Loucy (cell line): ENCODE measurements at regions not wholly inside any gene's neighbourhood (a gene's known extent, or its start where the extent isn't known, plus 50 kb on each side); places are given as distances from the start of the nearest gene placed in this dataset.

Source experiments
- H2AFZ ChIP-seq: fragments of 200-600 bp; sonication (generic); 2 replicates; pipeline ENCODE4 v1.6.0; 2016; ENCODE audit warnings: antibody characterized with exemption, mild to moderate bottlenecking, low read length, moderate library complexity
- H3F3A ChIP-seq: fragments of 200-600 bp; 2 replicates; pipeline ENCODE4 v1.6.0; 2016; ENCODE audit warnings: antibody characterized with exemption, low read depth, mild to moderate bottlenecking
- H3K27me3 ChIP-seq: fragments of 200-600 bp; sonication (generic); 2 replicates; pipeline ENCODE4 v1.6.1; 2014; ENCODE audit warnings: low read length, mild to moderate bottlenecking; ENCODE audit not compliant: insufficient read depth, poor library complexity, severe bottlenecking
- H3K36me3 ChIP-seq: fragments of 200-600 bp; sonication (generic); 2 replicates; pipeline ENCODE4 v1.6.1; 2016; ENCODE audit warnings: low read length; ENCODE audit not compliant: insufficient read depth
- H3K4me1 ChIP-seq: fragments of 200-600 bp; sonication (generic); 2 replicates; pipeline ENCODE4 v1.5.1; 2014; ENCODE audit warnings: low read length, mild to moderate bottlenecking; ENCODE audit not compliant: insufficient read depth, poor library complexity, severe bottlenecking
- H3K4me2 ChIP-seq: fragments of 200-600 bp; sonication (generic); 2 replicates; pipeline ENCODE4 v1.6.0; 2014; ENCODE audit warnings: antibody characterized with exemption, low read length, low read depth, mild to moderate bottlenecking; ENCODE audit not compliant: poor library complexity, severe bottlenecking
- H3K4me3 ChIP-seq: fragments of 200-600 bp; sonication (generic); 2 replicates; pipeline ENCODE4 v1.5.1; 2014; ENCODE audit warnings: low read length, mild to moderate bottlenecking, mixed read lengths; ENCODE audit not compliant: poor library complexity, severe bottlenecking
- H3K79me2 ChIP-seq: fragments of 200-600 bp; sonication (generic); 2 replicates; pipeline ENCODE4 v1.6.1; 2014; ENCODE audit warnings: low read length; ENCODE audit not compliant: insufficient read depth
- H3K9ac ChIP-seq: fragments of 200-600 bp; sonication (generic); 2 replicates; pipeline ENCODE4 v1.6.0; 2014; ENCODE audit warnings: mild to moderate bottlenecking, low read depth, low read length, moderate library complexity; ENCODE audit not compliant: poor library complexity, severe bottlenecking
- H3K9me2 ChIP-seq: fragments of 200-600 bp; sonication (generic); replicated peaks from 2 replicates; pipeline ENCODE4 v1.6.1; 2016; ENCODE audit warnings: low read depth, low read length, mixed read lengths
- H3K9me3 ChIP-seq: fragments of 200-600 bp; sonication (generic); 2 replicates; pipeline ENCODE4 v1.6.1; 2014; ENCODE audit warnings: mild to moderate bottlenecking, antibody characterized with exemption, low read length, low read depth; ENCODE audit not compliant: insufficient read depth
- H4K20me1 ChIP-seq: fragments of 200-600 bp; sonication (generic); 2 replicates; pipeline ENCODE4 v1.6.0; 2014; ENCODE audit warnings: antibody characterized with exemption, low read length, mild to moderate bottlenecking; ENCODE audit not compliant: insufficient read depth, poor library complexity, severe bottlenecking
- EZH2phosphoT487 ChIP-seq: fragments of 200-600 bp; IDR thresholded peaks from 2 replicates; pipeline ENCODE4 v1.6.1; 2018; ENCODE audit warnings: antibody characterized with exemption, mild to moderate bottlenecking, moderate library complexity, borderline replicate concordance
- TF ChIP-seq, protein P1 (sequence below): fragments of 200-600 bp; sonication (generic); conservative IDR thresholded peaks from 2 replicates; pipeline ENCODE4 v1.5.1; 2014; ENCODE audit warnings: mild to moderate bottlenecking, antibody characterized with exemption, low read length

GRCh38 chr15:80326270-80326669, 74.3 kb upstream of the CTXND1 start:
- TF ChIP-seq EZH2phosphoT487: no peak
- TF ChIP-seq, protein P1, sequence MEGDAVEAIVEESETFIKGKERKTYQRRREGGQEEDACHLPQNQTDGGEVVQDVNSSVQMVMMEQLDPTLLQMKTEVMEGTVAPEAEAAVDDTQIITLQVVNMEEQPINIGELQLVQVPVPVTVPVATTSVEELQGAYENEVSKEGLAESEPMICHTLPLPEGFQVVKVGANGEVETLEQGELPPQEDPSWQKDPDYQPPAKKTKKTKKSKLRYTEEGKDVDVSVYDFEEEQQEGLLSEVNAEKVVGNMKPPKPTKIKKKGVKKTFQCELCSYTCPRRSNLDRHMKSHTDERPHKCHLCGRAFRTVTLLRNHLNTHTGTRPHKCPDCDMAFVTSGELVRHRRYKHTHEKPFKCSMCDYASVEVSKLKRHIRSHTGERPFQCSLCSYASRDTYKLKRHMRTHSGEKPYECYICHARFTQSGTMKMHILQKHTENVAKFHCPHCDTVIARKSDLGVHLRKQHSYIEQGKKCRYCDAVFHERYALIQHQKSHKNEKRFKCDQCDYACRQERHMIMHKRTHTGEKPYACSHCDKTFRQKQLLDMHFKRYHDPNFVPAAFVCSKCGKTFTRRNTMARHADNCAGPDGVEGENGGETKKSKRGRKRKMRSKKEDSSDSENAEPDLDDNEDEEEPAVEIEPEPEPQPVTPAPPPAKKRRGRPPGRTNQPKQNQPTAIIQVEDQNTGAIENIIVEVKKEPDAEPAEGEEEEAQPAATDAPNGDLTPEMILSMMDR: no peak
- Histone ChIP-seq H3K27me3 (no peaks in the 10 kb centered on the region), H3K4me2 (no peak overlapping the region), H3K36me3 (no peaks in the 10 kb centered on the region), H3F3A (no peaks in the 10 kb centered on the region), H2AFZ (no peak overlapping the region), H3K9me2 (no peaks in the 10 kb centered on the region), H3K9me3 (no peaks in the 10 kb centered on the region), H3K4me3 (no peak overlapping the region), H4K20me1 (no peaks in the 10 kb centered on the region), H3K4me1 (no peaks in the 10 kb centered on the region), H3K9ac (no peak overlapping the region), H3K79me2 (no peaks in the 10 kb centered on the region)

GRCh38 chr15:80328496-80328895, 75.7 kb upstream of the ARNT2 start:
- H3K9me2 ChIP-seq: no peaks in the 10 kb centered on the region
- no peaks in the 10 kb centered on the region for H3K27me3 ChIP-seq
- H4K20me1 ChIP-seq: no peaks in the 10 kb centered on the region
- no peak overlapping the region for H3K4me2 ChIP-seq
- no peaks in the 10 kb centered on the region for H3K79me2 ChIP-seq
- H3K4me1 ChIP-seq: no peaks in the 10 kb centered on the region
- peaks cover 3% of the 10 kb centered on the region; the same call in 1 of the 2 replicates for H3K9me3 ChIP-seq
- no peak overlapping the region for H3K4me3 ChIP-seq
- H3K9ac ChIP-seq: no peak overlapping the region
- no peak overlapping the region for H2AFZ ChIP-seq
- TF ChIP-seq EZH2phosphoT487: no peak
- TF ChIP-seq, protein P1: no peak
- H3K36me3 ChIP-seq: no peaks in the 10 kb centered on the region
- H3F3A ChIP-seq: no peaks in the 10 kb centered on the region

- H3K27me3 ChIP-seq: no peaks in the 10 kb centered on the region
Measured at GRCh38 chr15:80331886-80332406, 72.2 kb upstream of the ARNT2 start.

More at GRCh38 chr15:80331886-80332406, 72.2 kb upstream of the ARNT2 start:
- H3K9ac ChIP-seq: no peak overlapping the region
- H3F3A ChIP-seq: no peaks in the 10 kb centered on the region
- no peak overlapping the region for H2AFZ ChIP-seq
- H3K36me3 ChIP-seq: no peaks in the 10 kb centered on the region
- H3K4me1 ChIP-seq: no peaks in the 10 kb centered on the region
- peaks cover 3% of the 10 kb centered on the region; the same call in 1 of the 2 replicates for H3K9me3 ChIP-seq
- TF ChIP-seq, protein P1: no peak
- no peak for TF ChIP-seq EZH2phosphoT487
- no peaks in the 10 kb centered on the region for H3K9me2 ChIP-seq
- no peaks in the 10 kb centered on the region for H3K79me2 ChIP-seq
- H3K4me3 ChIP-seq: no peak overlapping the region
- no peaks in the 10 kb centered on the region for H4K20me1 ChIP-seq
- no peak overlapping the region for H3K4me2 ChIP-seq
